PC-3 (cell line): ENCODE measurements at regions not wholly inside any gene's neighbourhood (a gene's known extent, or its start where the extent isn't known, plus 50 kb on each side); places are given as distances from the start of the nearest gene placed in this dataset.

Experiments used
- ATAC-seq: fragments of 200-7000 bp; cut with Tn5 transposase; 2 replicates; pipeline ENCODE4 v1.9.1; 2020; ENCODE audit warnings: mild to moderate bottlenecking, moderate library complexity
- BruUV-seq: library from RNA; stranded (reverse); fragments of 400-500 nt; replicated peaks from 2 replicates; lab custom pipeline; 2021; lab: Mats Ljungman, UMichigan
- CTCF ChIA-PET: fragments of 300-600 bp; sonication (Branson Sonifier 250); formaldehyde crosslinking; loops from one replicate; lab custom pipeline; 2022; ENCODE audit warnings: antibody characterized with exemption; lab: Charles Lee
- POLR2A ChIA-PET: fragments of 300-600 bp; sonication (Branson Sonifier 250); formaldehyde crosslinking; loops from one replicate; lab custom pipeline; 2022; ENCODE audit warnings: antibody characterized with exemption; ENCODE audit not compliant: unreplicated experiment; lab: Charles Lee
- DNase-seq: peaks from one replicate; pipeline ENCODE4 v3.0.0-alpha.2; 2015
- H2AFZ ChIP-seq: fragments of 300-600 bp; sonication (generic); 2 replicates; pipeline ENCODE4 v1.6.0; 2016; ENCODE audit warnings: antibody characterized with exemption, low read length
- H3F3A ChIP-seq: fragments of 300-600 bp; sonication (generic); one replicate; pipeline ENCODE4 v1.6.0; 2017; ENCODE audit warnings: antibody characterized with exemption, low read length, control low read depth, mild to moderate bottlenecking; ENCODE audit not compliant: unreplicated experiment
- H3K27ac ChIP-seq: fragments of 300-600 bp; sonication (generic); 2 replicates; pipeline ENCODE4 v1.5.1; 2016; ENCODE audit warnings: mild to moderate bottlenecking, low read length
- H3K27me3 ChIP-seq: fragments of 300-600 bp; sonication (generic); 2 replicates; pipeline ENCODE4 v1.6.1; 2016; ENCODE audit warnings: low read length, mixed read lengths
- H3K36me3 ChIP-seq: fragments of 300-600 bp; sonication (generic); 2 replicates; pipeline ENCODE4 v1.6.1; 2016; ENCODE audit warnings: low read depth, mixed run types, low read length, mixed read lengths
- H3K4me1 ChIP-seq: fragments of 300-600 bp; sonication (generic); 2 replicates; pipeline ENCODE4 v1.5.1; 2016; ENCODE audit warnings: low read length; ENCODE audit not compliant: insufficient read depth
- H3K4me2 ChIP-seq: fragments of 300-600 bp; sonication (generic); 2 replicates; pipeline ENCODE4 v1.6.0; 2016; ENCODE audit warnings: low read length
- H3K4me3 ChIP-seq: fragments of 300-600 bp; sonication (generic); 2 replicates; pipeline ENCODE4 v1.5.1; 2016; ENCODE audit warnings: mild to moderate bottlenecking, low read length, mixed read lengths
- H3K79me2 ChIP-seq: fragments of 300-600 bp; sonication (generic); 2 replicates; pipeline ENCODE4 v1.6.1; 2017; ENCODE audit warnings: low read length, mixed read lengths
- H3K9ac ChIP-seq: fragments of 300-600 bp; sonication (generic); 2 replicates; pipeline ENCODE4 v1.6.0; 2016; ENCODE audit warnings: mild to moderate bottlenecking, low read length
- H3K9me2 ChIP-seq: fragments of 300-600 bp; sonication (generic); replicated peaks from 2 replicates; pipeline ENCODE4 v1.6.1; 2016; ENCODE audit warnings: mixed run types, low read length, mixed read lengths
- H3K9me3 ChIP-seq: fragments of 300-600 bp; sonication (generic); 2 replicates; pipeline ENCODE4 v1.6.1; 2016; ENCODE audit warnings: low read length, mixed read lengths
- H4K20me1 ChIP-seq: fragments of 300-600 bp; sonication (generic); 2 replicates; pipeline ENCODE4 v1.6.1; 2016; ENCODE audit warnings: low read length, mixed read lengths
- EZH2 ChIP-seq: fragments of 300-600 bp; sonication (generic); IDR thresholded peaks from one replicate; pipeline ENCODE4 v1.6.1; 2017; ENCODE audit warnings: antibody characterized with exemption, mild to moderate bottlenecking, low read length; ENCODE audit not compliant: unreplicated experiment
- EZH2phosphoT487 ChIP-seq: fragments of 300-600 bp; sonication (generic); IDR thresholded peaks from 2 replicates; pipeline ENCODE4 v1.6.1; 2018; ENCODE audit warnings: mild to moderate bottlenecking, antibody characterized with exemption, low read length, borderline replicate concordance
- intact Hi-C: fragments of 100-400 bp; cut with micrococcal nuclease; formaldehyde crosslinking; loops from 2 replicates; pipeline ENCODE4 v1.9.0; 2023
- TF ChIP-seq, protein P1 (sequence below): fragments of 300-600 bp; sonication (generic); conservative IDR thresholded peaks from 2 replicates; pipeline ENCODE4 v1.5.1; 2017; ENCODE audit warnings: antibody characterized with exemption, low read depth, mild to moderate bottlenecking, low read length

DNA sequence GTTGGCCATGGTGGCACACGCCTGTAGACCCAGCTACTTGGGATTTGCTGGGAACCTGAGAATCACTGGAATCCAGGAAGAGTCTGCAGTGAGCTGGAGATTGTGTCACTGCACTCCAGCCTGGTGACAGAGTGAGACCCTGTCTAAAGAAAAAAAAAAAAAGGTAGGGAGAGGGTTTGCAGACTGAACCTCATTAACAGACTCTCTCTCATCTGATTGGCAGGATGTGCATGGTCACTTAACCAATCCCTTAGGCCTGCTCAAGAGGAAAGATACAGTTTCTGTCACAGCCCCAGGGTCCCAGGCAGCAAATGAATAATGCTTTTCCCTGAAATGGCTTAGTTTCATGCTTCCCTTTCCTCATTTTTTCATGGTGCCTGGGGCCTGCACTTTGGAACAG lies 160.5 kb upstream of the KCNJ16 start:
- Histone ChIP-seq H2AFZ (no peak overlapping the region), H3F3A (no peaks in the 10 kb centered on the region), H3K79me2 (no peaks in the 10 kb centered on the region), H3K9me2 (no peaks in the 10 kb centered on the region), H3K9me3 (no peaks in the 10 kb centered on the region), H3K4me1 (no peaks in the 10 kb centered on the region), H3K27me3 (no peaks in the 10 kb centered on the region), H3K36me3 (no peaks in the 10 kb centered on the region), H3K27ac (no peak overlapping the region), H4K20me1 (no peaks in the 10 kb centered on the region), H3K4me3 (no peak overlapping the region), H3K4me2 (no peak overlapping the region), H3K9ac (no peak overlapping the region)
- TF ChIP-seq, protein P1, sequence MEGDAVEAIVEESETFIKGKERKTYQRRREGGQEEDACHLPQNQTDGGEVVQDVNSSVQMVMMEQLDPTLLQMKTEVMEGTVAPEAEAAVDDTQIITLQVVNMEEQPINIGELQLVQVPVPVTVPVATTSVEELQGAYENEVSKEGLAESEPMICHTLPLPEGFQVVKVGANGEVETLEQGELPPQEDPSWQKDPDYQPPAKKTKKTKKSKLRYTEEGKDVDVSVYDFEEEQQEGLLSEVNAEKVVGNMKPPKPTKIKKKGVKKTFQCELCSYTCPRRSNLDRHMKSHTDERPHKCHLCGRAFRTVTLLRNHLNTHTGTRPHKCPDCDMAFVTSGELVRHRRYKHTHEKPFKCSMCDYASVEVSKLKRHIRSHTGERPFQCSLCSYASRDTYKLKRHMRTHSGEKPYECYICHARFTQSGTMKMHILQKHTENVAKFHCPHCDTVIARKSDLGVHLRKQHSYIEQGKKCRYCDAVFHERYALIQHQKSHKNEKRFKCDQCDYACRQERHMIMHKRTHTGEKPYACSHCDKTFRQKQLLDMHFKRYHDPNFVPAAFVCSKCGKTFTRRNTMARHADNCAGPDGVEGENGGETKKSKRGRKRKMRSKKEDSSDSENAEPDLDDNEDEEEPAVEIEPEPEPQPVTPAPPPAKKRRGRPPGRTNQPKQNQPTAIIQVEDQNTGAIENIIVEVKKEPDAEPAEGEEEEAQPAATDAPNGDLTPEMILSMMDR, result no peak
- no peak for TF ChIP-seq EZH2phosphoT487
- TF ChIP-seq EZH2, result no peak
- ChIA-PET POLR2A (no interaction called here), CTCF (no interaction called here)
- intact Hi-C loops, result no loop called here
- no TSS peak for BruUV-seq
- DNase-seq (no peak), ATAC-seq (no peak)

DNA sequence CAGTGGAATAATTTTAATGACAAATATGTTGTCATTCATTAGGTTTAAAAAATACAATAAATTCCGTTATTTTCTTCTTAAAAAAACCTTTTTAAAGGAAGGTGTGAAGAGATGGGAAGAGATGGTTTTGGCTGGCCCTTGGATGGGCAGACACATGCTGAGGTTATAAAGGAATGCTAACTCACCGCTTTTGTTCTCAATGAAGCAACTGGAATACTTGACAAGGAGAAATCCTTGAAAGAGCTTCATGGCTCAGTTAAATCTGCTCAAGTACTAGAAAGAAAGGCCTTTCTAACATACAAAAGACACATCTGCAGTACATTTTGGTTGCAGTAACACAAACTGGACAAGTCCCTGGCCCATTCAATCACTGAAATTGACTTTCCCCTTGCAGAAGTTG lies 158.3 kb upstream of the KCNJ16 start:
- DNase-seq (no peak), ATAC-seq (no peak)
- Histone ChIP-seq H3K9me2 (no peaks in the 10 kb centered on the region), H3F3A (no peaks in the 10 kb centered on the region), H3K4me2 (no peak overlapping the region), H3K9ac (no peak overlapping the region), H2AFZ (no peak overlapping the region), H3K27ac (no peak overlapping the region), H3K36me3 (no peaks in the 10 kb centered on the region), H3K79me2 (no peaks in the 10 kb centered on the region), H4K20me1 (no peaks in the 10 kb centered on the region), H3K27me3 (no peaks in the 10 kb centered on the region), H3K9me3 (no peaks in the 10 kb centered on the region), H3K4me3 (no peak overlapping the region), H3K4me1 (no peaks in the 10 kb centered on the region)
- TF ChIP-seq, protein P1, result no peak
- TF ChIP-seq EZH2phosphoT487 (no peak), EZH2 (no peak)
- BruUV-seq, result no TSS peak
- ChIA-PET POLR2A (no interaction called here), CTCF (no interaction called here)
- intact Hi-C loops, result no loop called here

DNA sequence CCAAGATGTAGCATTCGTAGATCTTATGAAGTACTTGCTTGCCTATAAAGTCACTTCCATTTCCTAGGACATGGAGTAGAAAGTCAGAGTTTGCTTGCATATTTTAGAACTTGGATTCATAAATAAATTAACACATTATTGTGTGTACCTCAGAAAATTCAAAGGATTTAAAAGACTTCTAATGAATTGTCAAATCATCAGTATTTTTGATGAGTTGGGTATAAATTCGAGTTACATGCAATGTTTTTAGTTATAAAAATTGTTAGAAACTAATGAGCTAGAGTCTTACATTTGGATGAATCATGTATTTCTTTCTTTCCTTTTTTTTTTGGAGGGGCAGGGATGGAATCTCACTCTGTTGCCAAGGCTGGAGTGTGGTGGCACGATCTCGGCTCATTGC lies 156.9 kb upstream of the KCNJ16 start:
- no peak overlapping the region for H3K4me2 ChIP-seq
- no peak for ATAC-seq
- H4K20me1 ChIP-seq, result no peaks in the 10 kb centered on the region
- H3K27ac ChIP-seq, result no peak overlapping the region
- ChIA-PET CTCF (no interaction called here), POLR2A (no interaction called here)
- no peak for DNase-seq
- H2AFZ ChIP-seq, result no peak overlapping the region
- H3K79me2 ChIP-seq, result no peaks in the 10 kb centered on the region
- H3K9me2 ChIP-seq, result no peaks in the 10 kb centered on the region
- no TSS peak for BruUV-seq
- H3K9me3 ChIP-seq, result no peaks in the 10 kb centered on the region
- no peak overlapping the region for H3K9ac ChIP-seq
- no peak overlapping the region for H3K4me3 ChIP-seq
- H3K36me3 ChIP-seq, result no peaks in the 10 kb centered on the region
- H3K27me3 ChIP-seq, result no peaks in the 10 kb centered on the region
- no peak for TF ChIP-seq EZH2
- H3K4me1 ChIP-seq, result no peaks in the 10 kb centered on the region
- intact Hi-C loops, result no loop called here
- no peaks in the 10 kb centered on the region for H3F3A ChIP-seq
